ENCODE measurements at regions not wholly inside any gene's neighbourhood (a gene's known extent, or its start where the extent isn't known, plus 50 kb on each side); places are given as distances from the start of the nearest gene placed in this dataset.
A peak's percentile ranks its signal among the peaks of the same experiment; 100 is the strongest.

DNA sequence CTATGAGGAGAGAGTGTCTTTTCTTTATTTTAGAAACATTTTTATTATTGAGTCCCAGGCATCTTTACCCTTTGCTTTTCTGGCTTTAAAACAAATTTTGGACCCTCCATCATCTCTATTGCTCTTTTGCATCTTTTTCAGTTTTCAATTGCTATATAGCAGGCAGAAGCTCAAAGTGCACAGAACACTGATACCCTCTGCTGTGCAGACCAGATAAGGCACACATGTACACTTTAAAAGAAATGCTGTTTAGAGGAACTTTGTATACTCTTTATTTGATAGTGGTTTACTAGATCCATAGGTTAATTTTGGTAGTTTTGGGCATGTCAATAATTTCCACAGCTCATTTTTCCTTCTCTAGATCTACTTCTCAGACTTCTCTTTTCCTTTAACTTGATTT lies 324.2 kb downstream of the SH2D4B start:
- no peak for DNase-seq

DNA sequence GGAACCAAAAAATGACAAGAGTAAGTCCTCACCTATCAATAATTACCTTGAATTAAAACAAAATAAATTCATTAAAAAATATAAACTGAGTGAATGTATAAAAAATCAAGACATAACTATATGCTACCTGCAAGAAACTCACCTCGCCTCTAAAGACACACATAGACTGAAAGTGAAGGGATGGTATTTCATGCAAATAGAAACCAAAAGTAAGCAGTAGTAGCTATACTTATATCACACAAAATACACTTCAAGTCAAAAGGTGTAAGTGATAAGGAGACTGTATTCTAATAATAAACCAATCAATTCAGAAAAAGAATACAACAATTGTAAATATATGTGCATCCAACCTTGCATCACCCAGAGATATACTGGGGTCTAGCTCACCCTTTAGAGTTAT lies 332.6 kb downstream of the SH2D4B start:
- DNase-seq, result no peak

DNA sequence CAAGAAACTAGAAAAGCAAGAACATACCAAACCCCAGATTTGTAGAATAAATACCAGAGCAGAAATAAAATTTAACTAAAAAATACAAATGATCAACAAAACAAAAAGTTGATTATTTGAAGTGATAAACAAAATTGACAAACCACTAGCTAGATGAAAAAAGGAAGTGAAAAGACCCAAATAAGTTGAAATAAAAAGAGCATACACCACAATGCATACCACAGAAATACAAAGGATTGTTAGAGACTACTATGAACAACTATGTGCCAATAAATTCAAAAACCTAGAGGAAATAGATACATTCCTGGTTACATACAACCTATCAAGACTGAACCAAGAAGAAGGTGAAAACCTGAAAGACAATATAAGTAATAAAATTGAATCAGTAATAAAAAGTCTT lies 333.4 kb downstream of the SH2D4B start:
- no peak for DNase-seq

DNA sequence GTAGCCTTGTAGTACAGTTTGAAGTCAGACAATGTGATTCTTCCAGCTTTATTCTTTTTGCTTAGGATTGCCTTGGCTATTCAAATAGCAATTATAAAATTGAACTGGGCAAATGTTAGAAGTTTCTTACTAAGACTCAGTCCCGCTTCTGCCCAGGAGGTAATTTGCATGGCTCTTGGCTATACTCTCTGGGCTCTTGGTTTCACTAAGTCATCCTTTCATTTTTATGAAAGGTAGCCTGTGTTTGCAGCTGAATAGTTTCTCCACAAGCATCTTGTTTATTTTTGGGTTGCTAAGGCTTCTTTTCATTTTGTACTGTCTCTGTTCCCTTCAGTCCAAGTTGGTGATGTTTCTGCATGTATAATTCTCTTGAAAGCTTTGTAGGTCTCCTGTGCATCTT lies 340.6 kb downstream of the SH2D4B start:
- DNase-seq, result no peak

DNA sequence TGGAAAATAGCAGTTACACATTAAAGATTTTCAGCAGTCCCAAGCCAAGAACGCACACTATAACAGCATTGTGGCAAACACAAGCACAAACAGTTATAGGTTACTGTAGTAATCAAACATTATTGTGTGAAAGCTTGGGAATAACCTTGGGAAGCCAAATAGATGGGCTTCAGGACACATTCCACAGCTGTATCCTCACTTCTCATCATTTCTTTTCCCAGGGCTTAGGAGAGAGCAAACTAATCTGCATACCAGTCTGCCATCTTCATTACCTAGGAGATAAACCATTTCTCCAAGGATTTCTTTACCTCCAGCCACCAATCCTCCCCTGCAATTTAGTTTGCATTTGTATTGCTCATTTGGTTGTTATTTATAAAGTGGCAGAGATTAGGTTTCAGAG lies 352.4 kb downstream of the SH2D4B start:
- no peak for DNase-seq

DNA sequence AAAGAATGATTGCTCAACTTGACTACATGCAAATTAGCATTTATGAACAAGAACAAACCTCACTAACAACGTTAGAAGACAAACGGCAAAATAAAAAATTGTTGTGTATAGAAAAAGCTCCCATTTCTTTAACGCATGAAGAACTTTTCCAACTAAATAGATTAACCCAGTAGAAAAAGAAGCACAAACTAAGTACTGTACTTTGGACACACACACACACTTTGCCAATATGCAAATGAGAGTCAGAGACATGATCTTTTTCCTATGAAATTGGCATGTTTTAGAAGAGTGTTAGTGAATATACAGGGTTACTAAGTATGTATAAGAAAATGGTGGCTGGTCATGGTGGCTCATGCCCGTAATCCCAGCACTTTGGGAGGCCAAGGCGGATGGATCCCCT lies 355.6 kb downstream of the SH2D4B start:
- DNase-seq, result no peak

DNA sequence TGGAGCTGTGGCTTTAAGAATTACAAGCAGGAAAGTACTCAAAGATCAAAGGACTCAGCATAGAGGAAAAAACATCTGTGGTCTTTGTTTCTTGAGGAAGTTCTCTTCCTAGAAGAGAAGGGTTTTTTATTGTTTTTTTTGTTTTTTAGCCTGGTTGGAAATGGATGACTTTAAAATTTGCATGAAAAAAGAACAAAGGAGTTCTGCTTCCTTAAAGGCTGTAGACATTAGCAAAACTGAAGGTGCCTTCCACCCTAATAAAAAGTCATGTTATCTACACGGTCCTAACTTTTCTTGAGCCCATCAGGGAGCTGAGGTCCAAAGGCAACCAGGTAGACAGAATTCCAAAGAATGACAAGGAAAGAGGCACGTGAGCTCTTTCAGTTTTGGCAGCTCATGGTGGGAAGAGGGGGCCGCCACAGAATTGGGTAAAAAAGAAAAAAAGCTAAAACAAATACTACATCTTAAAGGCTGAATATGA lies 356.6 kb downstream of the SH2D4B start:
- DNase-seq, result peak; percentile 17

DNA sequence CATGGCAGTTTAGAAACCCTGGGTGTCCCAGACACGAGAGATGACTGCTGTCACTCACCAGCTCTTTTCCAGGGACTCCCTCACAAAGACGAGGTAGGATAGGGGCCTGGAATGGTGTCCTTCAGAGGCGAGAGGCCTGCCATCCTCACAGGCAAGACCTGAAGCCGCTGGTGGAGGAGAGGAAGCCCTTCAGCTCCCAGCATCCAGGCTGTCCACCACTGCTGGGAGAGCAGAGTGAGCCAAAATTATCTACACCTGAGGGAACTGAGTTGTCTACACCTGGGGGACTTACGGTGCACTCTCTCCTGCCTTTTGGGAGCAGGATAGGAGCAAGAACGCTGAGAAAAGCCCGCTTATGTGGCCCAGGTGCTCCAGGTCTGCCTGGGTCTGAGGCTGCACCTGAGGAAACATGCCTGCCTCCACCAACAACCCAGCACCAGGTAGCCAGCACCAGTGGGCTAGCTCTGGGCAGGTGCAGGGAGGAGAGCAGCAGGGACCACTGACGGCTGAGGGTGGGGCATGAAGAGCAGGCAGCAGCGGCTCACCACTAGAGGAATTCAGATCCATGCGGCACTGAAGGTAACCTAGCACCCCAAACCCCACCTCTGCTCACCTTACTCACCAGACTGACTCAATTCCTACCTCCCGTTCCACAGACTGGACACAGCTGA lies 357.2 kb downstream of the SH2D4B start:
- DNase-seq, result no peak

DNA sequence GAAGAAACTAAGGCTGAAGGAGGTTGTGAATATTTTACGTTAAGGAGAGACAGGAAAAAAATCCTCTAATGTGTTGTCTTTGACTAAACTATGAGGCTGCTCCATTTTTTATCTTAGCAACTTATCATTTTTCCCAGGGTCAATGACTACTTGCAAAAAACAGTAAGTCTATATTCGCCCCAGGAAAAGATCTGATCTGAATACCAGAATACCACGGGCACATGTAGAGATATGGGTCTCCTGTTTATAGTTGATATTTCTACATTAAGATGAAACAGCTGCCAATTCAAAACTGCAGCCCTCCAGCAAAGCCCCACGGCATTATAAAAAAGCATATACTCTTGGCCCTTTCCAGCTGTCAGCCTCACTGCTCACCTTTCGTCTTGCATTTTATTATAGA lies 358.4 kb downstream of the SH2D4B start:
- no peak for DNase-seq

DNA sequence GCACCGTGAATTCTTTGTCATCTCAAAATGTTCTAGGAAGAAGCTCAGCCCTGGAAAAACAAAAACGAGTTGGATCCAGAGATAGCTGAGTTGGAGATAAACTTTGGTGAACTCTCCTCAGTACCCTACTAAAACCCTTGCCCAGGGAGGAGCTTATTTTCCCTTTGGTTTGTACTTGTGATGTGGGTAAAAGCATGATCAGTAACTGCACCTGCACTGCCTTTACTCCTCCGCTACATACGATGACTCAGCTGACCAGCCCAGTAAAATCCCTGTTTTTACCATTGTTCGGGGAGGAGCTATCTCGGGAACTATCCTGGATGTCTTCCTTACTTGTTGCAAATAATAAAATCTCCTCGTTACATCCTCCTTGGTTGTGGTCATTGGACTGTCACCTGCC lies 359.3 kb downstream of the SH2D4B start:
- DNase-seq, result no peak

DNA sequence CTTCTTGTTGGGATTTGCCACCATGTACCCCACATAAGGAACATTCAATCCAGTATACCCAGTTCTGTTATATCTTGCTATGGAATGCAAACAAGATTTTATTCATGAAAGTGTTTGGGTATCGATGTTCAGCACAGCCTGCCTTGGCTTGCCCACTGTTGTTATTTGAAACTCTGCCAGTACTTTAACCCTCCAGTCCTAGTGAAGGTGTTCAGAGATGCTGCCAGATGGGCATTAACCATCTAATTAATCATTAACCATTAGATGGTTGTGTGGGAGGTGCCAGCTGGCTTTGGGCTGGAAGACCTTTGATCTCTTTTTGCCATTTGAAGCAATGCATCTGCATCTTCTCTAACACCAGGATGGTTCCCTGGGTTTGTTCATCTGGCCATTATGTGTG lies 363.0 kb downstream of the SH2D4B start:
- no peak for DNase-seq

DNA sequence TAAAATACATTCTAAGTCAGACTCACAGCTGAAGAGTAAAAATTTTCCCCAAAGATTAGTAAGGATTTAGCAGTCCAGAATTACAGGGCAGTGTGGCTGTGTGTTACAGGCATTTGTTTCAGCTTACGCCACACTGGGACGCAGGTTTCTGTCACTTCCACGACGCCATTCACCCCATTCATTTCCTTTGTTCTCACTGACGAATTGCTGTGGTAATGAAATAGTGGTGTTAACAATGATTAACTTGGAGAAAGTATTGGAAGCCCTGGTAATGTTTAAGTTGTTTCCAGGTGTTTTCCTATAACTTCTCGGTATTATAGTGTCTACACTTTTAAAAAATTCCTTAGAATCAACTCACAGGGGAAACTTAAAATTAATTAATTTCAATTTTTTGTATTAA lies 370.9 kb downstream of the SH2D4B start:
- DNase-seq, result peak; percentile 14

DNA sequence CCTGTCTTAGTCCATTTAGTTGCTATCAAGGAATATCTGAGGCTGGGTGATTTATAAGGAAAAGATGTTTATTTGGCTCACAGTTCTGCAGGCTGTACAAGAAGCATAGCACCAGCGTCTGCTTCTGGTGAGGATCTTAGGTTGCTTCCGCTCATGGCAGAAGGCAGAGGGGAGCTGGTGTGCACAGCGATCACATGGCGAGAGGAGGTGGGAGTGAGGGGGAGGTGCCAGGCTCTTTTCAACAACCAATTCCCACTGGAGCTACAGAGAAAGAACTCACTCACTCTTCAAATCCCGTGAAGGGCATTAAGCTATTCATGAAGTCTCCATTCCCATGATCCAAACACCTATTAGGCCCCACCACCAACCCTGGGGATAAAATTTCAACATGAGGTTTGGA lies 371.6 kb downstream of the SH2D4B start:
- DNase-seq, result peak; percentile 33

DNA sequence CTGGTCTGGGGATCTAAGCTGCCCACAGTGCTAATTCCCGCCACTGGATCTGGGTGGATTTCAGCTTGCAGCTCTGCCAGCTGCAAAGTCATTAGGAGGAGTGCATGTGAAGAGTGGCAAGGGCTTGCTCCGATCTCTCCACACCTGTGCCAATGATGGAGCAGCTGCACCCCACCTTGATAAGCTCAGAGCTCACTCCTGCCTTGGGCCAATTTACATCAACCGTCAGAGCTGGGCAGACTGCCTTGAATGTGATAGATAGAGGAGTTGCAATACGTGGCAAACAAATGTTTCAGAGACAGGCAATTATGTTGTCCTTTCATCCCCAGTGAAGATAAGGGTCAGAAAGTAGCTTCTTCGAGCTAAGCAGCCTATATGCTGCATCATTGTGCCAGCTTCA lies 379.9 kb downstream of the SH2D4B start:
- no peak for DNase-seq

DNA sequence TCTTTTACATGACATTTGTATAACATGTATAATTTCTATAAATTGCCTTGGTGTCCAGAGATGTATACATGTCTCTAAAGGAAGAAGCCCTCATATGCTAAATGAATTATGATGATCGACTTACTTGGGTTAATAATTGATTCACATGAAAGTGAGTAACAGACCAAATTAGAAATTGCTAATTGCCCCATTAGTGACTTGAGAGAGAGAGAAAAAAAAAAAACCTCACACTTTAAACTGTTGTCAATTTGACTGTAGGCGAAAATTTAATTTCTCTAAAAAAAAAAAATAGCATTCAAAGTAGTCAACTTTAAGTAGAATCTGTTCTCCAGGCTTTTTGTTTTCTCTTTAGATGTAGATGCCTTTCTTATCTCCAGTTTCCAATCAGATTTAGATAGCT lies 383.3 kb downstream of the SH2D4B start:
- no peak for DNase-seq

DNA sequence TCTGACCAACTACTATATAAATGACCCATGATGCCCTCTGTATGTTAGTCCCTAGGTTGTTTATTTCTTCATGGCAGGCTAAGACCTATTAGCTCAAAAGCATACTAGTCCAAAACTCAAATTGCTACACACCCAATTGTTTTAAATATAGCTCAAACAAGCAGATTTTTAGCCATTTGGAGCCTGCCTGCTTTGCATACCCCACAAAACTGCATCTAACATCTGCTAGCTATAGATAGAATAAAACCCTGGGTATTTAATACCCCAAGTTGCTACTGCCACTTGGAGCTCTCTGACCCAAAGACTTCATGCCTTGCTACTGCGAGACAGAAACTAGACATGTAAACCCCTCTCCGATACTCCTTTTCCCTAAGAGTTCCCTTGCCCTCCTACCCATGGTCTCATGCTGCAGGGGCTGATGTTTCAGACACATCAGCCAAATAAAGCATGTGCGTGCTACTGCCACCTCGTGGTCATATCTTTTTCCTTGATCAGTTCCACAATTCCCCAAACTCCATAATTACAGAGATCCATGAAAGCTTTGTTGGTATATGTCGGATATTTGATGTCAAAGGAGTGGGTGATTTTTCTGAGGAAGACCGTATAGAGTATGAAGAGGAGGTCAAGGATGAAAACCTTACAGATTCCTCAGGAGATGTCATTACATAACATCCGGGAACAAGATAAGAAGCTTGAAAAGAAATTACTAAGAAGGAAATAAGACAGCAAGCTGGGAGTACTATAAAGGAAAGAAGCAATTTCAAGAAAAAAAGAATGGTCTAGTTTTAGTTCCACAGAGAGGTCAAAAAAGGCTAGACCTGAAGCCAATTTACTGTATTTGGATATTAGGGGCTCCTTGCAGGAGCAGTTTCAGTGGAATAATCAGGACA lies 386.6 kb downstream of the SH2D4B start:
- peak; percentile 54 for DNase-seq

DNA sequence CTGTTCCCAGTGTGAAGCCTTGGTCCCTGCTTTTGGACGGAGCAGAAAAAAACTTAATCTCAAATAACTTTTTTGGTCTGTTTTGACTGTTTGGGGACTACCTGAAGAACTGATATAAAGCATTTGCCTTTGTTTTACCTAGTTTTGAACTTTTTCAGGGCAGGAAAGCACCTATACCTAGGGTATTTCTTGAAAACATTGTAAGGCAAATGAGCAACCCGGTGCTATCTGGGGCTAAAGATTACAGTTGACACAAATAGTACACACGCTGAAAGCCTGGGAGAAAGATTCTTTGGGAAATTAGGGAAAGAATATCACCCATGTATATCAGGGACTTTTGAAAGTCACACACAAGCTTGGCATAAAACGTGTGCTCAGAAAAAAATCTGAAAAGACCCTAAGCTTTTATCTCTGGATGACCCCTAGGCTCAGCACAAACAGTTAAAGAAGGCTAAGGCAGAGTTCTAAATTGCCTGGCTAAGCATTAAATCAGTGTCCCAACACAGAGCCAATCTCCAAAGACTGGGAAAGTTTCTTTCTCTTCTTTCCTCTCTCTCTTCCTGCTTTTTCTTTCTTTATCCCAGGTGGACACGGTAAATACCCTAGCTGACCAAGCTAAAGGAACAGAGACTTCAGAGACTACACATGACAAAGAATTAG lies 389.8 kb downstream of the SH2D4B start:
- DNase-seq, result no peak

DNA sequence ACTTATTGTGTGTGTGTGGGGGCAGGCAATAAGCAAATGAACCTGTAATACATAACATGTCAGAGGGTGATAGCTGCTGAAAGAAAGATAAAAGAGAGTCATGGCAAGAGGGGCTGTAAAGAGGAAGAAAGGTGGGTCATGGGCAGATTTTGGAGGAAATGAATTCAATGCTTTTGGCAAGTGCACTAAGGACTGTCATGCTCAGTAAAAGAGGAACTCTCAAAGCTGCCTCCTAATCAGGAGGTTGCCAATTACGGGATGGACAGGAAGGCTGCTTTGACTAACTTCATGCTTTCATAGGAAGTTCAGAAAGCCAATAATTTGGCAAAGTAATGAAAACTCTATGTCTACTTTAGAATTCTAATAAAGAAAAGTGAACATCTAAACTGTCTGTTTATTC lies 401.2 kb downstream of the SH2D4B start:
- no peak for DNase-seq

DNA sequence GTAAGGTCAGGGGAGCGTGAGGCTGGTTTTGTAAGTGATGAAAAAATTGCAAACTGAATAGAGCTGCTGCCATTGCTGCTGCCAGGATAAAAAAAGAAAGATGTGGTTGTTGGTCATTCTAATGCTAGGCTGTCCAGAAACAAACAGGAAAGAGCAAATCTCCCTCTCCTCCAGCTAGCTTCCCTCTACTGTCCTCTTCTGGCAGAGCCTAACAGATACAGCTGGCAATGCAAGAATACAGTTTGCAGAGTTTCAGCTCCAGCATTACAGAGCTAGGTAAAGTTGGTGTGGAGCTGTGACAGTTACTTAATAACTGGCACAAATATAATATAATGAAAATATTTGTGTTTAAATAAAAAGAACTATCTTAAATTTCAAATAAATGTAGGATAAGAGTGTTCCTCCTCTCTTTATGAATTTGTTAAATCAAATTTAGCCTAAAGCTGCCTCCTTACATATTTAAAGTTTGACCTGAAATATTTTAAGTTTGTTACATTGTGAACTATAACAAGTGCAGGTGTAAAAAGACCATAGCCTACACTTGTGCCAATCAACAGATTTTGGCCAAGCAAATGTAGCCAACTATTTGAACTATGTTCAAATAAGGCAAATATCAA lies 407.7 kb downstream of the SH2D4B start:
- DNase-seq, result peak; percentile 32

DNA sequence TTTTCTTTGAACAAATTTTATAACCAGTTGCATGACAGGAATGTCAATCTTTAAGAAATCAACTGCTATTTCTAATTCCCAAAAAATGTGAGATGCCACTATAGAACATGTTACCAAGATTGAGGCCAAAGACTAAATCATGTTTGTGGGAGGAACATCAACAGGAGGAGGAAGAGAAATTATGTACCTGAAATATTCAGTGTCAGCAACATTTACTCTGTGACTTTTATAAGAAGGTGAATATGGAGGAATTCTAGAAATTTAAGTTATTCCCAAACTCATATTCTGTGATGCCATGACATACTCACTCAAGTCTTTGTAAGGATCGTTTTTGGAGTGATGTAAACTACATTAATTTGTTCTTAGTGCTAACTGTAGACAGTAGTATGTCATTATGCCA lies 408.4 kb downstream of the SH2D4B start:
- no peak for DNase-seq

DNA sequence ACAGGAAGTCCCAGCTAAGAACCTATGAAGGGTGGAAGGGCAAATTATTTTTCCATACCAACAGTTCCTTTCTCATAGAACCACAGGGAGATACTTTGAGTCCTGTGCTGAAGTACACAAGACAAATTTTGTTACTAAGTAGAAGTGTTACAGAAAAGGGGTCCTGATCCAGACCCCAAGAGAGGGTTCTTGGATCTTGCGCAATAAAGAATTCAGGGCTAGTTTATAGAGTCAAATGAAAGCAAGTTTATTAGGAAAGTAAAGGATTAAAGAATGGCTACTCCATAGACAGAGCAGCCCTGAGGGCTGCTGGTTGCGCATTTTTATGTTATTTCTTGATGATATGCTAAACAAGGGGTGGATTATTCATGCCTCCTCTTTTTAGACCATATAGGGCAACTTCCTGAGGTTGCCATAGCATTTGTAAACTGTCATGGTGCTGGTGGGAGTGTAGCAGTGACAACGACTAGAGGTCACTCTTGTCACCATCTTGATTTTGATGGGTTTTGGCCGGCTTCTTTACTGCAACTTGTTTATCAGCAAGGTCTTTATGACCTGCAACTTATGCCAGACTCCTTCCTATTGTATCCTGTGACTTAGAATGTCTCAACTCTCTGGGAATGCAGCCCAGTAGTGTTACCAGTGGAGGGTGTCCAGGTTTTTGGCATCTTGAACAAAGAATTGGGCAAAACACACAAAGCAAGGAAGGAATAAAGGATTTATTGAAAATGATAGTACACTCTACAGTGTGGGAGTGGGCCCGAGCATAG lies 409.4 kb downstream of the SH2D4B start:
- no peak for DNase-seq

DNA sequence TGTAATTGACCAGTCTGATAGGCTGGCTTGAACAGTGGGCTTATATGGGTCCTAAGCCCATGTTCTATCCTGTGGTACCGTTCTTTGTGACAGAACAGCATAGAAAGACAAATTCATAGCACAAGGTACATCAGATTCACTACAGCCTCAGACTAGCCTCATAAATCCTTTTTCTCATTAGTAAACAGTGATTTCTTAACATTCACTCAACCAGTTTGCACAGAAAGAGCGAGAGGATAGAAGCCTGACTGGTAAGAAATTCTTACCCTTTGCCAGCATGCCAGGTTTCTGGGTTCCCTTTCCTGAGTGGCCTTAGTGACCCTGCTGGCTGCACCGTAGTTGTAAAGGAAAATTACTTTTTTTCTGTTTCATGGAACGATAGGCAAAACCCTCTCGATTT lies 412.1 kb downstream of the SH2D4B start:
- no peak for DNase-seq
